H1 (cell line): ENCODE measurements at regions not wholly inside any gene's neighbourhood (a gene's known extent, or its start where the extent isn't known, plus 50 kb on each side); places are given as distances from the start of the nearest gene placed in this dataset.

ENCODE experiments used
- CTCF ChIA-PET: fragments of 300-600 bp; sonication (Branson Sonifier 250); formaldehyde crosslinking; loops from one replicate; lab custom pipeline; 2021; ENCODE audit not compliant: partially characterized antibody; lab: Charles Lee
- POLR2A ChIA-PET: fragments of 300-600 bp; sonication (Branson Sonifier 250); formaldehyde crosslinking; loops from one replicate; lab custom pipeline; 2021; ENCODE audit warnings: inconsistent platforms; ENCODE audit not compliant: partially characterized antibody; lab: Charles Lee
- DNase-seq, 2 experiments: peaks; one replicate each; pipeline versions ENCODE4 v3.0.0 to v3.0.0-alpha.2; 2010 to 2022; ENCODE audit warnings: low spot score in 2 of 2, low read depth in 1 of 2, mixed read lengths in 1 of 2
- FAIRE-seq: peaks from 2 replicates; lab custom pipeline; 2011; peaks lifted over from hg19 to GRCh38; lab: Jason Lieb, UNC
- H2AFZ ChIP-seq: 2 replicates; pipeline ENCODE4 v1.8.1; 2012; ENCODE audit warnings: low read length, inconsistent platforms
- H2AK5ac ChIP-seq: 2 replicates; pipeline ENCODE4 v1.6.1; 2013; ENCODE audit warnings: low read depth, low read length
- H2BK120ac ChIP-seq: replicated peaks from 2 replicates; pipeline ENCODE3; 2013; ENCODE audit warnings: low read depth, low read length, inconsistent platforms
- H2BK12ac ChIP-seq: 2 replicates; pipeline ENCODE4 v1.6.1; 2013; ENCODE audit warnings: low read depth, low read length
- H2BK15ac ChIP-seq: 2 replicates; pipeline ENCODE4 v1.6.1; 2013; ENCODE audit warnings: low read length
- H2BK20ac ChIP-seq: 2 replicates; pipeline ENCODE4 v1.6.1; 2013; ENCODE audit warnings: low read length
- H2BK5ac ChIP-seq: 2 replicates; pipeline ENCODE4 v1.6.1; 2013; ENCODE audit warnings: low read depth, low read length
- H3K14ac ChIP-seq: 2 replicates; pipeline ENCODE4 v1.6.1; 2013; ENCODE audit warnings: inconsistent platforms; ENCODE audit not compliant: insufficient read length
- H3K18ac ChIP-seq: 2 replicates; pipeline ENCODE4 v1.6.1; 2013; ENCODE audit warnings: low read length; ENCODE audit errors: extremely low read depth
- H3K23ac ChIP-seq: 2 replicates; pipeline ENCODE4 v1.6.1; 2013; ENCODE audit warnings: inconsistent platforms; ENCODE audit not compliant: insufficient read length
- H3K23me2 ChIP-seq: 2 replicates; pipeline ENCODE4 v1.6.1; 2013; ENCODE audit warnings: low read depth, low read length
- H3K27ac ChIP-seq: 2 replicates; pipeline ENCODE4 v1.6.1; 2011; ENCODE audit warnings: low read depth, low read length, inconsistent platforms
- H3K27me3 ChIP-seq, 4 experiments: replicated peaks in 1 of 4; 1 replicate in 1 of 4; 2 replicates in 3 of 4; pipeline versions ENCODE4 v1.6.1 to v1.8.1; 2011 to 2013; ENCODE audit warnings: low read length in 3 of 4, mild to moderate bottlenecking in 3 of 4, inconsistent platforms in 2 of 4, mixed read lengths in 2 of 4, moderate library complexity in 1 of 4; ENCODE audit not compliant: control insufficient read depth in 3 of 4, insufficient read depth in 3 of 4; ENCODE audit errors: extremely low read depth in 1 of 4
- H3K36me3 ChIP-seq, 4 experiments: 2 replicates each; pipeline versions ENCODE4 v1.6.1 to v1.8.1; 2011 to 2013; ENCODE audit warnings: mild to moderate bottlenecking in 4 of 4, low read length in 3 of 4, moderate library complexity in 2 of 4, control low read depth in 1 of 4, inconsistent platforms in 1 of 4; ENCODE audit not compliant: insufficient read depth in 4 of 4, control insufficient read depth in 2 of 4
- H3K4ac ChIP-seq: replicated peaks from 2 replicates; pipeline ENCODE3; 2013; ENCODE audit warnings: low read length, low read depth, mixed read lengths, inconsistent platforms; ENCODE audit not compliant: insufficient read length
- H3K4me1 ChIP-seq, 4 experiments: replicated peaks in 1 of 4; 1 replicate in 1 of 4; 2 replicates in 3 of 4; pipeline versions ENCODE4 v1.6.1 to v1.8.1; 2011 to 2013; ENCODE audit warnings: low read length in 3 of 4, inconsistent platforms in 2 of 4, mixed read lengths in 1 of 4; ENCODE audit not compliant: insufficient read depth in 4 of 4, control insufficient read depth in 3 of 4
- H3K4me2 ChIP-seq, 2 experiments: 2 replicates each; pipeline versions ENCODE4 v1.6.1 to v1.8.1; 2011 to 2013; ENCODE audit warnings: low read depth in 2 of 2, low read length in 2 of 2, control low read depth in 1 of 2, inconsistent platforms in 1 of 2, mild to moderate bottlenecking in 1 of 2; ENCODE audit not compliant: insufficient read depth in 1 of 2
- H3K4me3 ChIP-seq, 4 experiments: fragments of 200-600, 300-600 bp in 1 of 4; sonication (generic), shearing (Covaris generic), sonication (Bioruptor Twin) in 1 of 4; 2 replicates each; pipeline versions ENCODE4 v1.5.1 to v1.8.1; 2011 to 2016; ENCODE audit warnings: low read length in 4 of 4, low read depth in 3 of 4, control low read depth in 2 of 4, inconsistent platforms in 2 of 4, mild to moderate bottlenecking in 2 of 4, mixed read lengths in 1 of 4, moderate library complexity in 1 of 4; ENCODE audit not compliant: insufficient read depth in 2 of 4; ENCODE audit errors: extremely low read depth in 1 of 4
- H3K56ac ChIP-seq: replicated peaks from 2 replicates; pipeline ENCODE3; 2013; ENCODE audit warnings: low read depth, mild to moderate bottlenecking, mixed read lengths, low read length, inconsistent platforms; ENCODE audit not compliant: insufficient read length
- H3K79me1 ChIP-seq: 2 replicates; pipeline ENCODE4 v1.6.1; 2013; ENCODE audit warnings: low read depth, low read length, control low read depth
- H3K79me2 ChIP-seq, 2 experiments: 2 replicates each; pipeline versions ENCODE4 v1.6.1 to v1.8.1; 2012 to 2013; ENCODE audit warnings: low read length in 2 of 2, mild to moderate bottlenecking in 2 of 2, inconsistent platforms in 1 of 2; ENCODE audit not compliant: insufficient read depth in 2 of 2, control insufficient read depth in 1 of 2
- H3K9ac ChIP-seq, 4 experiments: replicated peaks in 1 of 4; 1 replicate in 1 of 4; 2 replicates in 3 of 4; pipeline versions ENCODE4 v1.6.1 to v1.8.1; 2011 to 2013; ENCODE audit warnings: low read depth in 3 of 4, low read length in 3 of 4, control low read depth in 2 of 4, mild to moderate bottlenecking in 2 of 4, moderate library complexity in 2 of 4, inconsistent platforms in 1 of 4; ENCODE audit errors: extremely low read depth in 1 of 4
- H3K9me3 ChIP-seq, 2 experiments: 2 replicates each; pipeline versions ENCODE4 v1.6.1 to v1.8.1; 2012 to 2013; ENCODE audit warnings: mild to moderate bottlenecking in 2 of 2, moderate library complexity in 2 of 2, control low read depth in 1 of 2, inconsistent platforms in 1 of 2, low read depth in 1 of 2, low read length in 1 of 2, mixed read lengths in 1 of 2; ENCODE audit not compliant: insufficient read depth in 2 of 2
- H4K20me1 ChIP-seq, 2 experiments: replicated peaks in 1 of 2; 2 replicates each; pipeline versions ENCODE3 to v1.8.1; 2011 to 2013; ENCODE audit warnings: inconsistent platforms in 2 of 2, low read length in 2 of 2, mild to moderate bottlenecking in 1 of 2; ENCODE audit not compliant: insufficient read depth in 2 of 2, control insufficient read depth in 1 of 2
- H4K5ac ChIP-seq: 2 replicates; pipeline ENCODE4 v1.6.1; 2013; ENCODE audit warnings: low read length, low read depth, mixed read lengths, inconsistent platforms; ENCODE audit not compliant: insufficient read length
- H4K8ac ChIP-seq: 2 replicates; pipeline ENCODE4 v1.8.0; 2013; ENCODE audit warnings: mild to moderate bottlenecking, moderate library complexity, low read length, inconsistent platforms; ENCODE audit not compliant: insufficient read depth; ENCODE audit errors: extremely low read depth
- H4K91ac ChIP-seq: replicated peaks from 2 replicates; pipeline ENCODE3; 2013; ENCODE audit warnings: low read length, mixed read lengths, inconsistent platforms; ENCODE audit not compliant: insufficient read length
- ASH2L ChIP-seq: fragments of 200-600, 300-600 bp; sonication (generic); IDR thresholded peaks from one replicate; pipeline ENCODE4 v1.7.1; 2017; ENCODE audit warnings: low read length
- POLR2AphosphoS5 ChIP-seq: IDR thresholded peaks from 2 replicates; pipeline ENCODE4 v1.6.1; 2011; ENCODE audit warnings: low read depth, low read length
- SP4 ChIP-seq: IDR thresholded peaks from 2 replicates; pipeline ENCODE4 v1.6.1; 2012; ENCODE audit warnings: low read length, inconsistent platforms
- SUZ12 ChIP-seq: fragments of 200-600 bp; sonication (generic); IDR thresholded peaks from 2 replicates; pipeline ENCODE4 v1.6.1; 2012; ENCODE audit warnings: mild to moderate bottlenecking, inconsistent platforms, low read length, moderate library complexity, mixed read lengths
- TCF12 ChIP-seq: IDR thresholded peaks from 2 replicates; pipeline ENCODE4 v1.6.1; 2011; ENCODE audit warnings: low read depth, mild to moderate bottlenecking, low read length
- TEAD4 ChIP-seq: IDR thresholded peaks from 2 replicates; pipeline ENCODE4 v1.6.1; 2012; ENCODE audit warnings: low read depth, low read length, inconsistent platforms, mixed read lengths
- WGBS, 2 experiments: shearing (Covaris generic) in 1 of 2; methylation state at CpG; one replicate each; pipeline versions ENCODE4 v1.1.6 to v1.1.7; 2013 to 2015; ENCODE audit warnings: low lambda C conversion rate in 2 of 2, mixed read lengths in 2 of 2, inconsistent platforms in 1 of 2, low coverage in 1 of 2, missing lambda C conversion rate in 1 of 2; ENCODE audit not compliant: insufficient replicate concordance in 2 of 2, insufficient coverage in 1 of 2, insufficient read length in 1 of 2; ENCODE audit errors: extremely low coverage in 1 of 2, missing lambda C conversion rate in 1 of 2; 5-methylcytosine and 5-hydroxymethylcytosine counted together
- TF ChIP-seq, protein P1 (sequence below), 3 experiments: IDR thresholded peaks; 1 replicate in 2 of 3; 2 replicates in 1 of 3; pipeline versions ENCODE4 v1.5.1 to v1.6.1; 2011; ENCODE audit warnings: low read length in 3 of 3, mild to moderate bottlenecking in 3 of 3, inconsistent platforms in 2 of 3, low read depth in 1 of 3, moderate library complexity in 1 of 3; ENCODE audit not compliant: insufficient read depth in 1 of 3; ENCODE audit errors: control extremely low read depth in 1 of 3
- TF ChIP-seq, protein P2 (sequence below): IDR thresholded peaks from 2 replicates; pipeline ENCODE4 v1.6.1; 2011; ENCODE audit warnings: low read depth, mild to moderate bottlenecking, low read length; ENCODE audit not compliant: insufficient read depth

DNA sequence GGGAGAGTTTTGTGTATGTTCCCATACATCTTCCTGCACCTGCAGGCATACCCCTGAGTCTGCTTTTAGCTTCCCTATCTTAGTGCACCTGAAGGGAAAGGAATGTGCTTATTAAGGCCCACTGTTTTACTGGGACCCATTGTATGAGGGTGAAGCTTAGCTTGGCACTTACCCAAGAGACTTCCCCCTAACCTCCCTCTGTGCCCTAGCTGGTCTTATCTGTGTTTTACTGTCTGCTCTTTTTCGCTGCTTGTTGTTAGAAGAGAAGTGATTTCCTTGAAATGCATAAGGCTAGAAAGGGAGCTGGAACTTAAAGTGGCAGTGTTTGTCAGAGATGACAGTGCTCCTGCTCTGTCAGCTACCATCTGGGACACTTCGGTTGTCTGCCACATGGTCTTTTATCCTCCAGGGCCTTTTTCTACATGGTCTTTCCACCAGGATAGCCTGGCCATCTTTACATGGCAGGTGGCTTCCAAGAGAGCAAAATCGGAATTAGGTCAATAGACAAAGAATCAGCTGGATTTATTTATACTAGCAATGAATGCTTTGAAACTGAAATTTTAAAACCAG, 122.5 kb upstream of the SLC44A1 start:
- H3K23ac ChIP-seq, result no peak overlapping the region
- no peak overlapping the region for H4K91ac ChIP-seq
- no peak overlapping the region for H4K8ac ChIP-seq
- no peaks in the 10 kb centered on the region for H4K20me1 ChIP-seq
- ChIA-PET CTCF (interaction anchor here (0.6 to 1.8 kb wide), 7 partner anchors 9 to 293 kb away, joined by 3 to 5 read pairs (median 3); no protein-coding TSS in a partner anchor), POLR2A (interaction anchor here (1.6 kb wide), 1 partner anchor 131 kb away, joined by 5 read pairs; no protein-coding TSS in a partner anchor)
- H3K4me1 ChIP-seq, result no peaks in the 10 kb centered on the region
- no peak overlapping the region for H2AK5ac ChIP-seq
- no peak for TF ChIP-seq ASH2L
- no peak for TF ChIP-seq SUZ12
- TF ChIP-seq TEAD4, result 0 out of 2 replicates have a peak, but pooled peaks have one; percentile 6
- no peak for TF ChIP-seq SP4
- peak; percentile 23; the same call in 1 of the 2 replicates for TF ChIP-seq POLR2AphosphoS5
- TF ChIP-seq TCF12, result peak; percentile 87
- TF ChIP-seq, protein P1, sequence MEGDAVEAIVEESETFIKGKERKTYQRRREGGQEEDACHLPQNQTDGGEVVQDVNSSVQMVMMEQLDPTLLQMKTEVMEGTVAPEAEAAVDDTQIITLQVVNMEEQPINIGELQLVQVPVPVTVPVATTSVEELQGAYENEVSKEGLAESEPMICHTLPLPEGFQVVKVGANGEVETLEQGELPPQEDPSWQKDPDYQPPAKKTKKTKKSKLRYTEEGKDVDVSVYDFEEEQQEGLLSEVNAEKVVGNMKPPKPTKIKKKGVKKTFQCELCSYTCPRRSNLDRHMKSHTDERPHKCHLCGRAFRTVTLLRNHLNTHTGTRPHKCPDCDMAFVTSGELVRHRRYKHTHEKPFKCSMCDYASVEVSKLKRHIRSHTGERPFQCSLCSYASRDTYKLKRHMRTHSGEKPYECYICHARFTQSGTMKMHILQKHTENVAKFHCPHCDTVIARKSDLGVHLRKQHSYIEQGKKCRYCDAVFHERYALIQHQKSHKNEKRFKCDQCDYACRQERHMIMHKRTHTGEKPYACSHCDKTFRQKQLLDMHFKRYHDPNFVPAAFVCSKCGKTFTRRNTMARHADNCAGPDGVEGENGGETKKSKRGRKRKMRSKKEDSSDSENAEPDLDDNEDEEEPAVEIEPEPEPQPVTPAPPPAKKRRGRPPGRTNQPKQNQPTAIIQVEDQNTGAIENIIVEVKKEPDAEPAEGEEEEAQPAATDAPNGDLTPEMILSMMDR (IDR thresholded peaks at IDR 0.05; ENCODE audit: control extremely low read depth in 1 of 3, insufficient read depth in 1 of 3, low read depth in 1 of 3, low read length in 3 of 3), result no peak
- TF ChIP-seq, protein P2, sequence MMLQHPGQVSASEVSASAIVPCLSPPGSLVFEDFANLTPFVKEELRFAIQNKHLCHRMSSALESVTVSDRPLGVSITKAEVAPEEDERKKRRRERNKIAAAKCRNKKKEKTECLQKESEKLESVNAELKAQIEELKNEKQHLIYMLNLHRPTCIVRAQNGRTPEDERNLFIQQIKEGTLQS, result no peak
- no peak overlapping the region for H3K27ac ChIP-seq
- H3K14ac ChIP-seq, result no peak overlapping the region
- no peak overlapping the region for H3K4me2 ChIP-seq
- H3K36me3 ChIP-seq, result no peaks in the 10 kb centered on the region
- no peak overlapping the region for H3K56ac ChIP-seq
- no peak overlapping the region for H2BK15ac ChIP-seq
- H3K4me3 ChIP-seq, result no peak overlapping the region
- 95% methylated on average over 3 of the region's 3 CpGs; no CpG with 5 or more reads in 1 of the 2 experiments for WGBS, 2 experiments
- no peak overlapping the region for H2AFZ ChIP-seq
- H2BK120ac ChIP-seq, result no peak overlapping the region
- H2BK12ac ChIP-seq, result no peak overlapping the region
- no peak overlapping the region for H3K4ac ChIP-seq
- FAIRE-seq (no peak), DNase-seq (no peak)
- no peak overlapping the region for H3K9ac ChIP-seq
- no peak overlapping the region for H2BK5ac ChIP-seq
- no peaks in the 10 kb centered on the region for H3K27me3 ChIP-seq
- peaks cover 2 to 4% of the 10 kb centered on the region in 2 experiments; a peak in 2 of 4 replicates for H3K9me3 ChIP-seq
- H3K79me2 ChIP-seq, result no peaks in the 10 kb centered on the region
- no peaks in the 10 kb centered on the region for H3K23me2 ChIP-seq
- H2BK20ac ChIP-seq, result no peak overlapping the region
- H4K5ac ChIP-seq, result no peak overlapping the region
- H3K18ac ChIP-seq, result no peak overlapping the region
- no peaks in the 10 kb centered on the region for H3K79me1 ChIP-seq
